BLaER1 treated with 17β-estradiol and CSF1 and Interleukin-3, amounts not matched to agents 10 nM and 100 nM (cell line): ENCODE measurements at regions not wholly inside any gene's neighbourhood (a gene's known extent, or its start where the extent isn't known, plus 50 kb on each side); places are given as distances from the start of the nearest gene placed in this dataset.
"Not testable (repeated sequence)": the region's sequence is repeated elsewhere in the genome, so short reads cannot be mapped to it uniquely, and the experiment has no call there.

Experiments used
- H3K27ac ChIP-seq, 11 experiments: shearing (Covaris generic); formaldehyde crosslinking; 2 replicates each; pipeline ENCODE4 v1.8.1; 2022
- H3K27me3 ChIP-seq, 11 experiments: shearing (Covaris generic); formaldehyde crosslinking; 2 replicates each; pipeline ENCODE4 v1.8.1; 2022
- H3K36me3 ChIP-seq, 11 experiments: shearing (Covaris generic); formaldehyde crosslinking; 2 replicates each; pipeline ENCODE4 v1.8.1; 2022
- H3K4me1 ChIP-seq, 10 experiments: shearing (Covaris generic); formaldehyde crosslinking; 2 replicates each; pipeline ENCODE4 v1.8.1; 2022
- H3K4me2 ChIP-seq, 11 experiments: shearing (Covaris generic); formaldehyde crosslinking; 2 replicates each; pipeline ENCODE4 v1.8.1; 2022
- H3K4me3 ChIP-seq, 10 experiments: shearing (Covaris generic); formaldehyde crosslinking; 2 replicates each; pipeline ENCODE4 v1.8.1; 2022
- H3K9ac ChIP-seq, 11 experiments: shearing (Covaris generic); formaldehyde crosslinking; 2 replicates each; pipeline ENCODE4 v1.8.1; 2022
- H3K9me3 ChIP-seq, 11 experiments: shearing (Covaris generic); formaldehyde crosslinking; replicated peaks in 1 of 11; 2 replicates each; pipeline ENCODE4 v1.8.1; 2022
- H4K20me1 ChIP-seq, 11 experiments: shearing (Covaris generic); formaldehyde crosslinking; 2 replicates each; pipeline ENCODE4 v1.8.1; 2022
- Cebpa-rat ChIP-seq, 11 experiments: shearing (Covaris generic); IDR thresholded peaks; 2 replicates each; pipeline ENCODE4 v1.8.1; 2022

DNA sequence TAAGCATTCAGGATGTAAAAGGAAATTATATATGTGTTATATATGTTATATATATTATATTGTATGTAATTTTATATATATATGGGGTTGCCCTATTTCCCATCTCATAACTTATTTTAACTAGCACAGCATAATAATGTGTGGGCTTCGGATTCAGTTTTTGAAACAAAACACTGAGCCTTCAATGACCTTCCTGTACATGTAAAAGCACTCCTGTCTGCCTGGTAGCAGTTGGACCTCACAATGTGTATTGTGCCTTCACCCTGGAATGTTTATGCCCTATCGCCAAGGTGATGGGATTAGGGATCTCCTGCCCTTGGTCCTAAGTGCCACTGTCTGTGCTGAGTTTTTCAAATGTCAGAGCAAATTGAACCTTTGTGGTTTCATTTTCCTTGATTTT is 968.8 kb downstream of the TUBA3C start:
- no peak overlapping the region for H3K4me3 ChIP-seq
- no peaks in the 10 kb centered on the region for H4K20me1 ChIP-seq
- TF ChIP-seq Cebpa-rat (IDR thresholded peaks at IDR 0.05) = no peak
- H3K36me3 ChIP-seq = no peaks in the 10 kb centered on the region
- no peak overlapping the region for H3K9ac ChIP-seq
- no peak overlapping the region for H3K27ac ChIP-seq
- peaks cover 0 to 14% (median 7%) of the 10 kb centered on the region in 11 experiments; a peak in 9 of 22 replicates for H3K9me3 ChIP-seq
- no peak overlapping the region for H3K4me2 ChIP-seq
- H3K4me1 ChIP-seq = no peaks in the 10 kb centered on the region
- H3K27me3 ChIP-seq = no peaks in the 10 kb centered on the region

DNA sequence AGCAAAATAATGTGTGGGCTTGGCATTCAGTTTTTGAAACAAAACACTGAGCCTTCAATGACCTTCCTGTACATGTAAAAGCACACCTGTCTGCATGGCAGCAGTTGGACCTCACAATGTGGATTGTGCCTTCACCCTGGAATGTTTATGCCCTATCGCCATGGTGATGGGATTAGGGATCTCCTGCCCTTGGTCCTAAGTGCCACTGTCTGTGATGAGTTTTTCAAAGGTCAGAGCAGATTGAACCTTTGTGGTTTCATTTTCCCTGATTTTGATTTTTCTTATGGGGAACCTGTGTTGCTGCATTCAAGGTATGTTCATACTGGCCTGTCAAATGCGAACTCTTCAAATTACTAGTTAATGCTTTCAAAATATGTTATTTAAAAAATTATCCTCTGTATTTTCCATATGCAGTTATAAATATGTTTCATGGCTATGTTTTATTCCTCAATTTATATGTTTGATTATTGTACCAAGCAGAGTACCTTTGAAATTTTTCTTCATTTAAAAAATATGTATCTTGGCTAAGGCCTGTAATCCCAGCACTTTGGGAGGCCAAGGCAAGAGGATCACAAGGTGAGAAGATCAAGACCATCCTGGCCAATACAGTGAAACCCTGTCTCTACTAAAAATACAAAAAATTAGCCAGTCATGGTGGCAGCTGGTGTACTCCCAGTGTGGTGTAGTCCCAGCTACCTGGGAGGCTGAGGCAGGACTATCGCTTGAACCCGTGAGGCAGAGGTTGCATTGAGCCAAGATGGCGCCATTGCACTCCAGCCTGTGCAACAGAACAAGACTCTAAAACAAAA is 969.7 kb downstream of the TUBA3C start:
- not testable (repeated sequence) for H3K9ac ChIP-seq, H3K4me2 ChIP-seq, H3K36me3 ChIP-seq, H3K27me3 ChIP-seq, H4K20me1 ChIP-seq, H3K4me1 ChIP-seq, H3K27ac ChIP-seq, H3K4me3 ChIP-seq
- H3K9me3 ChIP-seq = peaks cover 0 to 14% (median 7%) of the 10 kb centered on the region in 11 experiments; a peak in 9 of 22 replicates

DNA sequence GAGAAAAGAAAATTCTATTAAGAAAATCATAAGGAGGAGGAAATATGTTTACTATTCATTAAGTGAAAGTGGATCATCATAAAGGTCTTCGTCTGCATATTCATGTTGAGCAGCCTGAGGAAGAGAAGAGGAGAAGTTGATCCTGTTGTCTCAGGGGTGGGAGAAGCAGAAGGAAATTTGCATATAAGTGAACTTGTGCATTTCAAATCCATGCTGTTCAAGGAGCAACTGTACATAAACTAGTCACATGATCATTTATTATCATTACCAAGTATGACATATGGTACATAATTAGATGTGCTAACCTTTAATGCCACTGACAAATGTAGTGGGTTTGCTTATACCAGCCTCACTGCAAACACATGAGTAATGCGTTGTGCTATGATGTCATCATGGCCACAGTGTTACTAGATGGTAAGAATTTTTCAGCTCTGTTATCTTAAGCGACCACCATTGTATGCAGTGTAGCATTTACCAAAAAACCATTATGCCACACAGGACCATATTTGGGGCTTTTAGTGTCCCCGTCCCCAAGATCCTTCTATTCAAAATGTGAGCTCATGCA is 976.9 kb downstream of the TUBA3C start:
- not testable (repeated sequence) for H3K4me3 ChIP-seq, H3K36me3 ChIP-seq, H4K20me1 ChIP-seq, H3K9ac ChIP-seq, H3K27me3 ChIP-seq, H3K4me2 ChIP-seq, H3K9me3 ChIP-seq, H3K27ac ChIP-seq, H3K4me1 ChIP-seq

DNA sequence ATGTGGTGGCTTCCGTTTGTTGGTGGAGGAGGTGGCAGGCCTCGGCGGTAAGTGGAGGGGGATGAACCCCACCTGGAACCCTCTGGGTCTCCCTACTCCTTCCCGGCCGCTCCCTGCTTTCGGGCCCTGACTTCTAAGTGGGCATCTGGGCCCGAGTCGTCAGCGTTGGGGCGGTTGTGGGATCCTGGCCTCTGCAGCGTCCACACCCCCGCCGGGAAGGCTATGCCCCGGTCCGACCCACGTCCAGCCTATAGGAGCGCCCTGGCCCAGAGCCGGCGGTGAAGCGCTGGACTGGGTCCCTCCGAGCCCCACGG is 986.3 kb downstream of the TUBA3C start:
- not testable (repeated sequence) for H3K9me3 ChIP-seq, H3K9ac ChIP-seq, H3K4me3 ChIP-seq, H3K4me1 ChIP-seq, H3K27me3 ChIP-seq, H3K36me3 ChIP-seq, H3K27ac ChIP-seq, H3K4me2 ChIP-seq, H4K20me1 ChIP-seq

DNA sequence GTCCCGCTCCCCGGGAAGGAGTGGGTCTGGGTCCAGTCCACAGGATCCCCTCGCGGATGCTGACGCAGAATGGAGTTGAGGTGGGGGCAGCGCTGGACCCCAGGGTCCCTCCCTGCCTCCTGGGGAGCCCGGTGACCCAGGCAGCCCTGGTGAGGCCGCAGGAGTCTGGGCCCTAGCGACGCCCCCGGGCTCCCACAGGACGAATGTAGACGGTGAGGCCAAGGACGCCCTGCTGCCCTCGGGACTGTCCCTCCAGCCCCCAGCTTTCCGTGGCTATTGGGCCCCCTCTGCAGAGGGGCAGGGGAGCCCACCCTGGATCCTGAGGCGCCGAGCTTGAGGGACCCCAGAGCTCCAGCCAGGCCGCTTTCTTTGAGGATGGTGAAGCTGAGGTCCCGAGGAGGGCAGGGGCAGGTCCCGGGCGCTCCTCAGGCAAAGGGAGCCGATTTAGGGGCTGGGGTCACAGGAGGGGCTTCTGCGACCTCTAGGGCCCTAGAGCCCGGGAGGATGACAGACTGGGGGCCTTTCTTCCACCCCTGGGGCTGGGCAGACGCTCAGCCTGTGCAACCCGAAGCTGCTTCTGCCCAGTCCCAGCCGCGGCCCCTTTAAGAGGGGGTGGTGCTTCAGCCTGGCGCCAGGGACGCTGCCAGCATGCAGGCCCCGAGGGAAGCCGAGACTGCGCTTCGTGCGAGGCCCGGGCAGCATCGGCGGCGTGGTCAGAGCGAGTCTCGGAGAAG is 986.8 kb downstream of the TUBA3C start:
- H3K27ac ChIP-seq, H3K36me3 ChIP-seq, H3K9me3 ChIP-seq, H4K20me1 ChIP-seq, H3K27me3 ChIP-seq, H3K4me2 ChIP-seq, H3K9ac ChIP-seq, H3K4me3 ChIP-seq: not testable (repeated sequence)
- peaks cover 0 to 11% (median 8%) of the 10 kb centered on the region in 10 experiments; a peak in 11 of 20 replicates for H3K4me1 ChIP-seq

DNA sequence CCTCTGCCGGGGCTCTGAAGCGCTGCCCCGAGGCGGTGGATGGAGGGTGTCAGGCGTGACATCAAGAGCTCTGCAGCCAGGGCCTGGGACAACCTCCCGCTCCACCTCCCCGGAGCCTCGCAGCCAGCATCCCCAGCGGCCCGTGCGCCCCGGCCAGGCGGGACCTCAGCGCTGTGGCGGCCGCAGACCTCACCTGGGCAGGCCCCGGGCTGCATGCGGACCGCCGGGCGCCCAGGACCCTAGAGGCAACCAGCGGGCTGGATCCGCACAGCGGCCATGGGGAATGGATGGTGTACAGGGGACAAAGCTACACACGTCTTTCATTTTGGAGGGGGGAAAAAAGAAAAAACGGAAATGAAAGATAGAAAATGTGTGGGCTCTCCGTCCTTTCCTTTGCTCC is 987.5 kb downstream of the TUBA3C start:
- not testable (repeated sequence) for H4K20me1 ChIP-seq, H3K9ac ChIP-seq, H3K36me3 ChIP-seq, H3K27me3 ChIP-seq, H3K27ac ChIP-seq, H3K4me2 ChIP-seq, H3K9me3 ChIP-seq, H3K4me3 ChIP-seq
- peaks cover 0 to 12% (median 10%) of the 10 kb centered on the region in 10 experiments; a peak in 11 of 20 replicates for H3K4me1 ChIP-seq
